ENCODE measurements at regions not wholly inside any gene's neighbourhood (a gene's known extent, or its start where the extent isn't known, plus 50 kb on each side); places are given as distances from the start of the nearest gene placed in this dataset.

DNA sequence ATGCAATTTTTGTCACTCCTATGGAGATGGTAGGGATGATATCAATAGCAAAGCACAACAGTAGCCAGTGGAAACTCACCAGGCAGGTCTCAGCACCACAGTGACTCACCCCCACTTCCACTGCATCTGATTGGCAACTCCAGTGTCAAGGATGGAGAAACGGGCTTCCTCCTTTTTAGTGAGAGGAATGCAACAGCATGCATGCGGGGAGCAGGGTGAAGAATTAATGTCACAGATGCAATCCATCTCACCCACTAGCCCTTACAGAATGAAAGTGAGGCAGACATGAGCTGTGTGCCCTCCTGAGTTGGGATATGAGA is 467.0 kb upstream of the C16orf82 start:
- intact Hi-C loops (cut with DNase I) = no loop called here
- Histone ChIP-seq H3K9me3 (no peaks in the 10 kb centered on the region), H3K27ac (no peak overlapping the region), H3K4me3 (no peak overlapping the region), H3K4me1 (no peaks in the 10 kb centered on the region), H3K27me3 (no peaks in the 10 kb centered on the region), H3K36me3 (no peaks in the 10 kb centered on the region)
- TF ChIP-seq, protein P1, sequence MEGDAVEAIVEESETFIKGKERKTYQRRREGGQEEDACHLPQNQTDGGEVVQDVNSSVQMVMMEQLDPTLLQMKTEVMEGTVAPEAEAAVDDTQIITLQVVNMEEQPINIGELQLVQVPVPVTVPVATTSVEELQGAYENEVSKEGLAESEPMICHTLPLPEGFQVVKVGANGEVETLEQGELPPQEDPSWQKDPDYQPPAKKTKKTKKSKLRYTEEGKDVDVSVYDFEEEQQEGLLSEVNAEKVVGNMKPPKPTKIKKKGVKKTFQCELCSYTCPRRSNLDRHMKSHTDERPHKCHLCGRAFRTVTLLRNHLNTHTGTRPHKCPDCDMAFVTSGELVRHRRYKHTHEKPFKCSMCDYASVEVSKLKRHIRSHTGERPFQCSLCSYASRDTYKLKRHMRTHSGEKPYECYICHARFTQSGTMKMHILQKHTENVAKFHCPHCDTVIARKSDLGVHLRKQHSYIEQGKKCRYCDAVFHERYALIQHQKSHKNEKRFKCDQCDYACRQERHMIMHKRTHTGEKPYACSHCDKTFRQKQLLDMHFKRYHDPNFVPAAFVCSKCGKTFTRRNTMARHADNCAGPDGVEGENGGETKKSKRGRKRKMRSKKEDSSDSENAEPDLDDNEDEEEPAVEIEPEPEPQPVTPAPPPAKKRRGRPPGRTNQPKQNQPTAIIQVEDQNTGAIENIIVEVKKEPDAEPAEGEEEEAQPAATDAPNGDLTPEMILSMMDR (IDR thresholded peaks at IDR 0.05) = no peak
- DNase-seq (no peak), ATAC-seq (no peak)

DNA sequence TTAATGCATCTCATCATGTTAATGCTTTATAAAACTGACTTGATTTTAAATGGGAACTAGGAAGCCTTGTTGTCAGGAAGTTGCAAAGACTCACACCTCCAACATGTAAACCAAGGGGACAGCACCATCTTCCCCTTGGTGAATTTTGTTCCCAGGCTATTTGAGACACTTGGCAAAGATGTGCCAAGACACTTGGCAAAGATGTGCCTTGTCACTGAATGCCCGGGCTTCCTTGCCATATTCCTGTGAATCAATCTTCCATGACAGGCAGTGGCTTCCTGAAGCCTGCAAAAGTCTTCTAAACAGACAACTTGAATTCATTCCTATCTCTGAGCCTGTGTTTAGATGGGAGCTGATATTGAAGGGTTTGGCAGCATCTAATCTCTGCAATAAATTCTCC is 465.4 kb upstream of the C16orf82 start:
- TF ChIP-seq, protein P1 (IDR thresholded peaks at IDR 0.05) = no peak
- intact Hi-C loops (cut with DNase I) = no loop called here
- H3K4me1 ChIP-seq = no peaks in the 10 kb centered on the region

DNA sequence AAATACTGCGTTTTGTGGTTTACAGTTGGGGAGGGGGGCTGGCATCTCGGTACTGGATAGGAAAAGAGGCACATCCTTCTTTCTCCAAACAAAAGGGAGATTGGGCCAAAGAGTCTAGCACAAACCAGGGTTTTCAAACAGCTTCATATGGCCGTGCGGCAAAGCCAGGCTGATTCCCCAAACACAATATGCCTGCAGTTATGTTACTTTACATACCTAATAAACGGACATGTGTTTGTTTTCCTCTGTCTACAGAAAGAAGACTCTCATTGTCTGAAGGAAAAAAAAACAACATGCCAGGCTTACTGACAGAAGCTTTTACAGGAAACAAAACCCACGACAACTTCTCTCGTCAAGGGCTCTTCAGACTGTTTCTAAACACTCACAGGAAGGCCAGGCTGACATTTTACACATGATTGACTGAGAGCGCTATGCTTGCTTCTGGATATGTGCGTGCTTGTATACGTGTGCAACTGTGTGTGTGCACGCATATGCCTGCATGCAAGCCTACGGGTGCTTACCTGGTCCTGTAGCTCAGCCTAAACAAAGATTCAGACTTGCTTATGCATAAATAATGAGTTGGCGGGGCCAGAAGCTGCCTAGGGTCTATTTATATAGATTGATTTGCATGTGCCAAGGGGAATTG is 461.0 kb upstream of the C16orf82 start:
- H3K27ac ChIP-seq = no peak overlapping the region
- H3K9me3 ChIP-seq = no peaks in the 10 kb centered on the region
- ATAC-seq (no peak), DNase-seq (no peak)
- H3K4me3 ChIP-seq = no peak overlapping the region
- no peaks in the 10 kb centered on the region for H3K36me3 ChIP-seq
- TF ChIP-seq, protein P1 (IDR thresholded peaks at IDR 0.05) = no peak
- H3K4me1 ChIP-seq = no peaks in the 10 kb centered on the region
- intact Hi-C loops (cut with DNase I) = no loop called here
- no peaks in the 10 kb centered on the region for H3K27me3 ChIP-seq

More for the DNA sequence above, 465.4 kb upstream of the C16orf82 start:
- Histone ChIP-seq H3K4me3 (no peak overlapping the region), H3K27ac (no peak overlapping the region), H3K36me3 (no peaks in the 10 kb centered on the region), H3K9me3 (no peaks in the 10 kb centered on the region), H3K27me3 (no peaks in the 10 kb centered on the region)
- ATAC-seq = no peak
- DNase-seq = no peak

DNA sequence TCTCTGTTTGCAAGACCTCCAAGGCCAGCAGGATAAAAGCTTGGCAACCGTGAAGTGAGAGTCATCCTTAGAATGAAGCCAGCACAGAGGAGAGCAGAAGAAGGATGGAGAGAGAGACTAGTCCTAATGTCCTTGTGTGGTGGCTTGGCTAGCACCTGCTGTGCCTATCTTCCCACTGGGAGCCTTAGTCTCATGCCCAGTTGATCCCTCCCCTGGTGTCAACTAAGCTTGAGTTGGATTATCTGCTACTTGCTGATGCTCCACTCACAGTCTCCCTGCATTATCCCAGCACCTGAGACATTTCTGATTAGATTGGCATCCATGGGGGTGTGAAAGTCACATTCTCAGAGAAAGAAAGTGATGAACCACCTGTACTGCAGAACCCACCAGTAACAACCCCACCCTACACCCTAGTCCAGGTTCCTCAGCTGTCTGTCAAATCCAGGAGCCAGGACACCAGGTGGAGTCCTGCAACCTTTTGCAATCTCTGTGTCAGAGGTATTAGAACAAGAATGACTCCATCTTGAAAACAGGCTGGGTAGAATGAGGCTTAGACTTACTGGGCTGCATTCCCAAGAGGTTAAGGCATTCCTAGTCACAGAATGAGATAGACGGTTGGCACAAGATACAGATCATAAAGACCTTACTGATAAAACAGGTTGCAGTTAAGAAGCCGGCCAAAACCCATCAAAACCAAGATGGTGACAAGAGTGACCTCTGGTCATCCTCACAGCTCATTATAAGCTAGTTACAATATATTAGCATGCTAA is 460.2 kb upstream of the C16orf82 start:
- Histone ChIP-seq H3K27ac (no peak overlapping the region), H3K4me3 (no peak overlapping the region), H3K4me1 (no peaks in the 10 kb centered on the region), H3K27me3 (no peaks in the 10 kb centered on the region), H3K36me3 (no peaks in the 10 kb centered on the region), H3K9me3 (no peaks in the 10 kb centered on the region)
- ATAC-seq (no peak), DNase-seq (no peak)
- intact Hi-C loops (cut with DNase I) = no loop called here
- TF ChIP-seq, protein P1 (IDR thresholded peaks at IDR 0.05) = no peak

DNA sequence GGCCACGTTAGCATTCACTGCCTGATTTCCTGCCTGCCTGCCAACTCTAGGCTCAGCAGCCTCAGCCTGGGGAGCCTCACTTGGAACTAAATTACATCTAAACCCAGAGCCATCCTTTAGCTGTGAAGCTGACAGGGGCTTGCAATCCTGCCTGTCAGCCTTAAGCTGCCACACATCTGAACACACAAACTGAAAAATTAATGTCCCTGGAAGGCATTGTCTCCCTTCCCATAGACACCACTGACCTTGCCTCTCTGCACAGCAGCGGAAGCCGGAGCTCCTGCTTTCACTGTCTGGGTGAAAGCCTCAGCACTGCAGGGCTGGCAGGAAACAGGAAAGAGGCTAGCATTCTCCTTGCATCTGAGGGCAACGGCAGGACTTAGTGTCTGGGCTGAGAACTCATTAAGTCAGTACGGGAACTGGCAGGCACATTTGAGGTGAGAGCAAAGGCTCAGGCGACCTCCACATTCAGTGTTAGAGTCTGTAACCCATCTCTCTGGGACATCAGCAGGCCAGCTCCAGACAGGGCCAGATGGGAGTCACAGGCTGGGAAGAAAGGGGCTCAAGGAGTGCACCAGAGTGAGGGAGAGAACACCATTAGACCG is 452.4 kb upstream of the C16orf82 start:
- no peaks in the 10 kb centered on the region for H3K4me1 ChIP-seq
- ATAC-seq (no peak), DNase-seq (no peak)
- H3K27ac ChIP-seq = no peak overlapping the region
- no peaks in the 10 kb centered on the region for H3K27me3 ChIP-seq
- H3K9me3 ChIP-seq = no peaks in the 10 kb centered on the region
- TF ChIP-seq, protein P1 (IDR thresholded peaks at IDR 0.05) = no peak
- H3K36me3 ChIP-seq = no peaks in the 10 kb centered on the region
- H3K4me3 ChIP-seq = no peak overlapping the region
- intact Hi-C loops (cut with DNase I) = no loop called here

Data from upper lobe of right lung (tissue), 1 donor.